OCI-LY3 (cell line): ENCODE measurements at regions not wholly inside any gene's neighbourhood (a gene's known extent, or its start where the extent isn't known, plus 50 kb on each side); places are given as distances from the start of the nearest gene placed in this dataset.
A peak's percentile ranks its signal among the peaks of the same experiment; 100 is the strongest.

Experiments used
- H2AFZ ChIP-seq: fragments of 200-600, 300-600 bp; shearing (Covaris generic); 2 replicates; pipeline ENCODE4 v1.6.0; 2014; ENCODE audit warnings: antibody characterized with exemption, low read depth, low read length
- H3K27ac ChIP-seq: fragments of 200-600, 300-600 bp; sonication (generic); 2 replicates; pipeline ENCODE4 v1.5.1; 2014; ENCODE audit warnings: mild to moderate bottlenecking, low read length, moderate library complexity, mixed read lengths
- H3K27me3 ChIP-seq: fragments of 200-600, 300-600 bp; sonication (generic); 2 replicates; pipeline ENCODE4 v1.6.1; 2014; ENCODE audit warnings: low read depth, low read length, mixed read lengths
- H3K36me3 ChIP-seq: fragments of 200-600, 300-600 bp; sonication (generic); replicated peaks from 2 replicates; pipeline ENCODE3; 2014; ENCODE audit warnings: low read depth, low read length, mixed read lengths
- H3K4me1 ChIP-seq: fragments of 300-600, 200-600 bp; sonication (generic); 2 replicates; pipeline ENCODE4 v1.6.1; 2014; ENCODE audit warnings: low read length, mixed read lengths
- H3K4me2 ChIP-seq: fragments of 200-600, 300-600 bp; sonication (generic); 2 replicates; pipeline ENCODE4 v1.6.1; 2014; ENCODE audit warnings: low read length, mixed read lengths
- H3K4me3 ChIP-seq: fragments of 300-600, 200-600 bp; sonication (generic); 2 replicates; pipeline ENCODE4 v1.5.1; 2014; ENCODE audit warnings: antibody characterized with exemption, mild to moderate bottlenecking, low read length, moderate library complexity
- H3K79me2 ChIP-seq: fragments of 300-600, 200-600 bp; shearing (Covaris generic); 2 replicates; pipeline ENCODE4 v1.6.1; 2014; ENCODE audit warnings: mild to moderate bottlenecking, low read length, mixed read lengths
- H3K9ac ChIP-seq: fragments of 300-600, 200-600 bp; shearing (Covaris generic); 2 replicates; pipeline ENCODE4 v1.6.0; 2014; ENCODE audit warnings: mild to moderate bottlenecking, low read length, moderate library complexity
- H3K9me3 ChIP-seq: fragments of 200-600, 300-600 bp; shearing (Covaris generic); 2 replicates; pipeline ENCODE4 v1.6.1; 2014; ENCODE audit warnings: low read length, mixed read lengths; ENCODE audit not compliant: insufficient read depth
- H4K20me1 ChIP-seq: fragments of 200-600, 300-600 bp; sonication (generic); 2 replicates; pipeline ENCODE4 v1.6.1; 2016; ENCODE audit warnings: low read length, mixed read lengths; ENCODE audit not compliant: insufficient read depth
- CTCF ChIP-seq: fragments of 200-600, 300-600 bp; sonication (generic); IDR thresholded peaks from 2 replicates; pipeline ENCODE4 v1.5.1; 2014; ENCODE audit warnings: antibody characterized with exemption, low read length, low read depth
- EZH2phosphoT487 ChIP-seq: fragments of 200-600 bp; shearing (Covaris generic); IDR thresholded peaks from 2 replicates; pipeline ENCODE4 v1.6.1; 2018; ENCODE audit warnings: antibody characterized with exemption, mixed run types, low read depth

DNA sequence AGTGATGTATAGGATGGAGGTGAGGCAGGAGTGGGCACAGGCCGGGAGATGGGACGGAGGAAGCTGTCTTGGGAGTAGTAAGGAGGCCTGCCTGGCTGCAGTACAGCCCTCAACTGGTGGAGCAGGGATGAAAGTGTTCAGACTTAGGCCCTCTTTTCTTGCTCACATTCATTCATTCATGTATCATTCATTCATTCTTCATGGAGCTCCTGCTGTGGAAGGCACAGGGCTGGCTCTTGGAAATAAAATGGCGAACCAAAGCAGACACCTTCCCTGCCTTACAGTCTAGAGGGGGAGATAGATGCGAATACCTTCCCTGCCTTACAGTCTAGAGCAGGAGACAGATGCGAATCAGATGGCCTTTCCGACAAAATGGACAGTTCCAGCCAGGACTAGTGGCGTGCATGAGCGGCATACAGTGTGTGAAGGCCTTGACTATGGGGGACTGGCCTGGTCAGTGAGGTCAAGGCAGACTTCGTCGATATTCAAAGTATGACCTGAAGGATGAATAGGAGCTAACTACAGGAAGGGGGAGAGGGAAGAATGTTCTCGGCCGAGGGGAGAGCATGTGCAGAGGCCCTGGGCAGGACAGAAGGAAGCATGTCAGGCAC is 143.2 kb upstream of the TLE3 start:
- peak overlapping the region; percentile 55 for H3K4me2 ChIP-seq
- TF ChIP-seq CTCF: no peak
- H3K27ac ChIP-seq: peak overlapping the region; percentile 95

GRCh38 chr15:70240082-70240481 is 142.4 kb upstream of the TLE3 start:
- Histone ChIP-seq H4K20me1 (no peaks in the 10 kb centered on the region), H3K27me3 (no peaks in the 10 kb centered on the region), H3K79me2 (no peaks in the 10 kb centered on the region), H3K4me1 (peaks cover 98% of the 10 kb centered on the region), H2AFZ (no peak overlapping the region), H3K9ac (peak overlapping the region; percentile 79; the same call in 1 of the 2 replicates), H3K4me2 (peak overlapping the region; percentile 55), H3K27ac (peak overlapping the region; percentile 95), H3K36me3 (peaks cover 16% of the 10 kb centered on the region), H3K9me3 (0 out of 2 replicates have a peak, but pooled peaks cover 3% of the 10 kb centered on the region), H3K4me3 (0 out of 2 replicates have a peak overlapping the region, but pooled peaks have one; percentile 12)
- TF ChIP-seq CTCF (no peak), EZH2phosphoT487 (no peak)

More for the DNA sequence above, 143.2 kb upstream of the TLE3 start:
- H3K9ac ChIP-seq: peak overlapping the region; percentile 79
- no peaks in the 10 kb centered on the region for H3K79me2 ChIP-seq
- no peak overlapping the region for H2AFZ ChIP-seq
- H4K20me1 ChIP-seq: no peaks in the 10 kb centered on the region
- H3K4me1 ChIP-seq: peaks cover 98% of the 10 kb centered on the region
- H3K36me3 ChIP-seq: peaks cover 16% of the 10 kb centered on the region
- peak overlapping the region; percentile 12; the same call in 1 of the 2 replicates for H3K4me3 ChIP-seq
- no peaks in the 10 kb centered on the region for H3K27me3 ChIP-seq
- 0 out of 2 replicates have a peak, but pooled peaks cover 3% of the 10 kb centered on the region for H3K9me3 ChIP-seq

GRCh38 chr15:70238917-70239316 is 141.2 kb upstream of the TLE3 start:
- H3K9me3 ChIP-seq: 0 out of 2 replicates have a peak, but pooled peaks cover 3% of the 10 kb centered on the region
- no peaks in the 10 kb centered on the region for H3K79me2 ChIP-seq
- no peak overlapping the region for H3K9ac ChIP-seq
- TF ChIP-seq CTCF: no peak
- TF ChIP-seq EZH2phosphoT487: no peak
- no peak overlapping the region for H3K4me2 ChIP-seq
- H3K4me3 ChIP-seq: no peak overlapping the region
- no peaks in the 10 kb centered on the region for H4K20me1 ChIP-seq
- no peak overlapping the region for H2AFZ ChIP-seq
- peaks cover 16% of the 10 kb centered on the region for H3K36me3 ChIP-seq
- no peaks in the 10 kb centered on the region for H3K27me3 ChIP-seq
- H3K27ac ChIP-seq: peak overlapping the region; percentile 95; the same call in 1 of the 2 replicates
- peaks cover 86% of the 10 kb centered on the region for H3K4me1 ChIP-seq

DNA sequence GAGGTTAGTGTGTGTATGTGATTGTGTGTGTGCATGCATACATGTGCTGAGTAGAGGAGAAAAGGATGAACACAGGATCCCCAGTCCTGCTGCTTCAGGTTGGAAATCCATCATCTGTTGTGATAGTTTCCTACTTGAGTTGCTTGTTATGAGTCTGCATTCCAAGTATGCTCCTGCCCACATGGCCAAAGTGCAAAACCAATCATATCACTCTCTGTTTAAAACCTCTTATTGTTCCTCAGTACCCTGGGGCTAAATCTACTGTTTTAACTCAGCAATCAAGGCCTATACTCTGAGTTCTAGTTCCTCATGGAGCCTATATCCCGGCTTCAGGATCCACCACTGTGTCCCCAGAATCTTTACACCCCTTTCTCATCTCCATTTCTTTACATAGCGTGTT is 139.9 kb upstream of the TLE3 start:
- no peak for TF ChIP-seq CTCF
- TF ChIP-seq EZH2phosphoT487: no peak
- Histone ChIP-seq H3K4me3 (no peak overlapping the region), H3K36me3 (peaks cover 16% of the 10 kb centered on the region), H3K27ac (no peak overlapping the region), H3K9ac (no peak overlapping the region), H3K4me2 (no peak overlapping the region), H3K9me3 (0 out of 2 replicates have a peak, but pooled peaks cover 3% of the 10 kb centered on the region), H3K4me1 (peaks cover 73% of the 10 kb centered on the region), H4K20me1 (no peaks in the 10 kb centered on the region), H3K27me3 (no peaks in the 10 kb centered on the region), H3K79me2 (no peaks in the 10 kb centered on the region), H2AFZ (no peak overlapping the region)
